Fibroblast of pulmonary artery (primary cell): ENCODE measurements at regions not wholly inside any gene's neighbourhood (a gene's known extent, or its start where the extent isn't known, plus 50 kb on each side); places are given as distances from the start of the nearest gene placed in this dataset.

ENCODE experiments used
- DNase-seq: peaks from one replicate; pipeline ENCODE4 v3.0.0-alpha.2; 2010; ENCODE audit warnings: low read depth
- H3K4me3 ChIP-seq: replicated peaks from 2 replicates; pipeline ENCODE4 v1.5.1; 2011; ENCODE audit warnings: low read depth, mild to moderate bottlenecking, control low read depth, low read length, moderate library complexity
- TF ChIP-seq, protein P1 (sequence below): IDR thresholded peaks from 2 replicates; pipeline ENCODE4 v1.5.1; 2011; ENCODE audit warnings: mild to moderate bottlenecking, control low read depth, low read length, inconsistent platforms; ENCODE audit errors: missing control alignments

GRCh38 chr2:60671966-60672365 is 84.1 kb upstream of the PAPOLG start:
- DNase-seq, result no peak
- H3K4me3 ChIP-seq, result no peak overlapping the region
- TF ChIP-seq, protein P1, sequence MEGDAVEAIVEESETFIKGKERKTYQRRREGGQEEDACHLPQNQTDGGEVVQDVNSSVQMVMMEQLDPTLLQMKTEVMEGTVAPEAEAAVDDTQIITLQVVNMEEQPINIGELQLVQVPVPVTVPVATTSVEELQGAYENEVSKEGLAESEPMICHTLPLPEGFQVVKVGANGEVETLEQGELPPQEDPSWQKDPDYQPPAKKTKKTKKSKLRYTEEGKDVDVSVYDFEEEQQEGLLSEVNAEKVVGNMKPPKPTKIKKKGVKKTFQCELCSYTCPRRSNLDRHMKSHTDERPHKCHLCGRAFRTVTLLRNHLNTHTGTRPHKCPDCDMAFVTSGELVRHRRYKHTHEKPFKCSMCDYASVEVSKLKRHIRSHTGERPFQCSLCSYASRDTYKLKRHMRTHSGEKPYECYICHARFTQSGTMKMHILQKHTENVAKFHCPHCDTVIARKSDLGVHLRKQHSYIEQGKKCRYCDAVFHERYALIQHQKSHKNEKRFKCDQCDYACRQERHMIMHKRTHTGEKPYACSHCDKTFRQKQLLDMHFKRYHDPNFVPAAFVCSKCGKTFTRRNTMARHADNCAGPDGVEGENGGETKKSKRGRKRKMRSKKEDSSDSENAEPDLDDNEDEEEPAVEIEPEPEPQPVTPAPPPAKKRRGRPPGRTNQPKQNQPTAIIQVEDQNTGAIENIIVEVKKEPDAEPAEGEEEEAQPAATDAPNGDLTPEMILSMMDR, result no peak

GRCh38 chr2:60674524-60675165 is 81.4 kb upstream of the PAPOLG start:
- no peak overlapping the region for H3K4me3 ChIP-seq
- TF ChIP-seq, protein P1, result peak; percentile 98
- peak; percentile 74 for DNase-seq

DNA sequence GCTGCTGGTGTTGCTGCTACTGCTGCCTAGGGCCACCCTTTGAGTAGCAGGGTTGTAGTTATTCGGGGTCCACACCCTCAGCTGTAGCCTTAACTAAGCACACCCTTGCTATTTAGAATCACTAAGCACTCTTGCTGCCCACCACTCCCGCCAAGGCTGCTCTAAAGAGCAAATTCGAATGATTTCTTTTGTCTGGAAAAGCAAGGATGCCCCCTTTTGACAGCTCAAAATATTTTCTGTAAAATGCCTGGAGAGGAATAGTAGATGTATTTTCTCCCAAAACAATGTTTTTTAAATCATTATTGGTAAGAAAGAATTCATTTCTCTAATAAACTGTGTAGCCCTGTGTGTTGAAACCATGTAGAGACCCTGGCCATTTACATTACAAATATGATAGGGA is 80.8 kb upstream of the PAPOLG start:
- no peak for DNase-seq
- TF ChIP-seq, protein P1, result no peak
- H3K4me3 ChIP-seq, result no peak overlapping the region

DNA sequence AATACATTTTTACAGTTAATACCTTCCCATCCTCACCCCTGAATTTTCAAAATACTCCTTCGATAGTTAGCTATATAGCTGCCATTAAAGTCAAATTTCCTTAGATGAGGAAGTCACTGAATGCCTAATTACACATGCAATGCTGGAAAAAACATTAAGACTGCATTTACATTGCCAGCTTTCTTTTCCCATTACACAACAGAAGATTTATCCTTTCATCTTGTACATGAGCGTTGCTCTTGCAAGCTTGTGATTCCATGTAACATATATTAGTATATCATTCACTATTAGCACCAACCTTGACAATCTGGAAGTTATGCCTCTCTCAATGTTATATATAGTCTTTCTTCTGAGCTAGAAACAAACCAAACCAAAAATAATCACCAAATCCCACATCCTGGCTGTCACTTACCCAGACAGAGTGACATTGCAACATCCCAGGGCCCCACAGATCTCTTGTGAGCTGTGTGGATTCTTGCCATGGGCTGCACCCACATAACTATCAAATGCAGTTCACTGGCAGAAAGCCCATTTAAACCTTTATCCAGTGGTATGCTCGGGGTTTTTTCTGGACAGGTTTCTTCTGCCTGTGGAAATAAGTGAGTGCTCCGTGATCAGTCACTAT is 79.2 kb upstream of the PAPOLG start:
- DNase-seq, result no peak
- TF ChIP-seq, protein P1, result no peak
- H3K4me3 ChIP-seq, result no peak overlapping the region

DNA sequence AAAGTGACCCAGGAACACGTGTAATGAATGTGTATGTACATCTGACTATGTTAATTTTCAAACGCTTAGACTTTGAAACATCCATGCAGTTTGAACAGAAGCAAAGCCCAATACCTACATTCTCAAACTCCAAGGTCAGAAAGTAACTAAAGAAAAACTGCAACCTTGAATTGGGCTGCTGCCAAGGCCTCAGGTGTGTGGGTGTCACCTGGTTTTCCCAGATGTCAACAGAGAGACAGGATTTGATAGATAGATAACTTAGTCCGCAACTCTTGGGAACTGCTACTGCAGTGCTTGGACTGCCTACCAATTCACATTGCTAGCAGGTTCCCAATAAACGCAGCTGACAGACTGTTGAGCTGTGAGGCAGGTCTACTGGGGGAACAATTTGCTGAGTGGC is 78.7 kb upstream of the PAPOLG start:
- TF ChIP-seq, protein P1, result no peak
- no peak for DNase-seq
- no peak overlapping the region for H3K4me3 ChIP-seq

DNA sequence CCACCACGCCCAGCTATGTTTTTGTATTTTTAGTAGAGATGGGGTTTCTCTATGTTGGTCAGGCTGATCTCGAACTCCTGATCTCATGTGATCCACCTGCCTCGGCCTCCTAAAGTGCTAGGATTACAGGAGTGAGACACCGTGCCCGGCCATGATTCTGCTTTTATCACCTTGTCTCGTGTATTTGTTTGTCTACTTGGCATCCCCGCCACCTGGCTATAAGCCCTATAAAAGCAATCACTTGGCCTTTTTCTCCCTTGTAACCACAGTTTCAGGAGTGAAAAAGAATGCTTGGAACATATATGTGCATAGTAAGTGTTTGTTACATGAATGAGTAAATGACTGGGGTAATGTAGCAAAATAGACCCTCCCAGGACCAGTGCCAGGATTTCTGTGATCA is 77.5 kb upstream of the PAPOLG start:
- TF ChIP-seq, protein P1, result no peak
- H3K4me3 ChIP-seq, result no peak overlapping the region
- DNase-seq, result no peak
